RPMI8226 (cell line): ENCODE measurements at regions not wholly inside any gene's neighbourhood (a gene's known extent, or its start where the extent isn't known, plus 50 kb on each side); places are given as distances from the start of the nearest gene placed in this dataset.
"Not testable (repeated sequence)": the region's sequence is repeated elsewhere in the genome, so short reads cannot be mapped to it uniquely, and the experiment has no call there.

ENCODE experiments used
- DNase-seq: peaks from one replicate; pipeline ENCODE4 v3.0.0-alpha.2; 2015

- not testable (repeated sequence) for DNase-seq
Measured at GRCh38 chr21:9070703-9071102, 1450.7 kb upstream of the TPTE start.

GRCh38 chr21:9073010-9073409 lies 1448.4 kb upstream of the TPTE start:
- not testable (repeated sequence) for DNase-seq

- not testable (repeated sequence) for DNase-seq
Measured at GRCh38 chr21:9074772-9075171, 1446.6 kb upstream of the TPTE start.

GRCh38 chr21:9083091-9083826 lies 1438.1 kb upstream of the TPTE start:
- DNase-seq: not testable (repeated sequence)

- not testable (repeated sequence) for DNase-seq
Measured at GRCh38 chr21:9086299-9086698, 1435.1 kb upstream of the TPTE start.

- DNase-seq: not testable (repeated sequence)
Measured at GRCh38 chr21:9087816-9088215, 1433.6 kb upstream of the TPTE start.

GRCh38 chr21:9129741-9130140 lies 1391.6 kb upstream of the TPTE start:
- DNase-seq: not testable (repeated sequence)

GRCh38 chr21:9130817-9131216 lies 1390.6 kb upstream of the TPTE start:
- DNase-seq: not testable (repeated sequence)
